ENCODE measurements at regions not wholly inside any gene's neighbourhood (a gene's known extent, or its start where the extent isn't known, plus 50 kb on each side); places are given as distances from the start of the nearest gene placed in this dataset.

GRCh38 chr2:240298803-240299709 is 136.4 kb upstream of the GPC1 start:
- no peak for DNase-seq (ENCODE audit: low read depth)
- no peak for TF ChIP-seq CTCF (IDR thresholded peaks at IDR 0.05; ENCODE audit: low read depth, low read length, missing control alignments)
- H3K4me3 ChIP-seq (ENCODE audit: low read depth, low read length): no peak overlapping the region

GRCh38 chr2:240299710-240300068 is 135.8 kb upstream of the GPC1 start:
- no peak for TF ChIP-seq CTCF (IDR thresholded peaks at IDR 0.05; ENCODE audit: low read depth, low read length, missing control alignments)
- no peak for DNase-seq (ENCODE audit: low read depth)
- H3K4me3 ChIP-seq (ENCODE audit: low read depth, low read length): no peak overlapping the region

DNA sequence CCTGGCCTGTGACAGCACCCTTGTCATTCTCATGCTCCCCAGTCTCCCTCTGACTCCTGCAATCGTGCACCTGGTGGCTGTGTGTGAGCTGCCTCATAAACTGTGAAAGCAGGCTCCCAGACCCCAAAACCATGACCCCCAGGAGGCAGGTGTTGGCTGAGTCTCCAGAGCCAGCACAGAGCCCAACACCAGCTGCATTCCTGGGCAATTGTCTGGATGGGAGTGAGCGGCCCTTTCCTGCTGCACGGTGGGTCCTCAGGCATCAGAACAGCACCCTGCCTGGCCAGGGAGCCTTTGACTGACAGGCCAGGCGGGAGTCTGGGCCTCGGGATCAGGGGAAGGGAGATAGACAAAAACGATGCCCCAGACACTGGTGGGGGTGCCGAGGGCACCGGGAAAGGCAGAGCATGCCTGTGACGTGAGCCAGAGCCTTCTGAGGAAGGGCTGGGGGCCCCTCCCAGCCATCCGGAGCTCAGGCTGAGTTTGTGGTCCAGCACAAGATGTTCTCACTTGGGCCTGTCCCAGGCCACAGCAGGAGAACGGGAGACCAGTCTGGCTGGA is 135.1 kb upstream of the GPC1 start:
- no peak for DNase-seq (ENCODE audit: low read depth)
- no peak overlapping the region for H3K4me3 ChIP-seq (ENCODE audit: low read depth, low read length)

GRCh38 chr2:240300840-240301239 is 134.6 kb upstream of the GPC1 start:
- DNase-seq (ENCODE audit: low read depth): no peak

More for the DNA sequence above, 135.1 kb upstream of the GPC1 start:
- no peak for TF ChIP-seq CTCF (IDR thresholded peaks at IDR 0.05; ENCODE audit: low read depth, low read length, missing control alignments)

DNA sequence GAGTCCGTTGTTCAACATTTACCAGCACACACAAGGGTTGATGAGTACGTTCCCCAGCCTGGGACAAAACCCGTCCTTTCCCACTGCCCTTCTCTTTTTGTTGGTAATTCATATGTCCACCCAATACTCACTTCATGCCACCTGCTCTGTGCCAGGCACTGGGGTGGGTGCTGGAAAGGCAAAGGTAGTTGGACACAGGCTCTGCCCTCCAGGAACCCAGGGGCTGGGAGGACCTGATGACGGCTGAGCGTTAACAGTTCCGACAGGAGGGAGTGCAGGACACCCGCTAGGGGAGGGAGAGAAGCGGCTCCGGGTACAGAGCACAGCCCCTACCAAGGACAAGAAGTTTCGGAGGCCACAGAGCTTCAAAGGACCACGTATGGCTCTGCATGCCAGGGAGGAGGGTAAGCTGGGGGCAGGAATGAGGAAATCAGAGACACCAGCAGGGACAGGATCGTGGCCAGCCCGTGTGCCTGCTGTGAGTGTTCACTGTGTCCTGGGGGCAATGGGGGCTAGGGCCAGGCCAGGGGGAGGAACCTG is 134.1 kb upstream of the GPC1 start:
- DNase-seq (ENCODE audit: low read depth): no peak
- no peak overlapping the region for H3K4me3 ChIP-seq (ENCODE audit: low read depth, low read length)
- no peak for TF ChIP-seq CTCF (IDR thresholded peaks at IDR 0.05; ENCODE audit: low read depth, low read length, missing control alignments)

More at GRCh38 chr2:240300840-240301239, 134.6 kb upstream of the GPC1 start:
- no peak overlapping the region for H3K4me3 ChIP-seq (ENCODE audit: low read depth, low read length)
- no peak for TF ChIP-seq CTCF (IDR thresholded peaks at IDR 0.05; ENCODE audit: low read depth, low read length, missing control alignments)

DNA sequence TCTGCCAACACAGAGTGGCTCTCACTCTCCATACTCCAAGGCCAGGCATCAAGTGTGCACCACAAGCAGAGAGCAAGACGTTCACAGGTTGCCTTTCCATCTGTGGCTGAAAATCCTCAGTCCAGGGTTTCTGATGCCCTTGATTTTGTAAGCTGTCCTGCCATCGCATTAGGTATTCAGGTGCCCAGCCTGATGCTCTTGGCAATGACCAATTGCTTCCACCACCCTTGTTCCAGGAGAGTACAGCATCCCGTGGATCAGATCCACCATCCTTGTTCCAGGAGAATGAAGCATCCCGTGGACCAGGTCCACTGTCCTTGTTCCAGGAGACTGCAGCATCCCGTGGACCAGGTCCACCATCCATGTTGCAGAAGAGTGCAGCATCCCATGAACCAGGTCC is 133.4 kb upstream of the GPC1 start:
- DNase-seq (ENCODE audit: low read depth): no peak
- no peak for TF ChIP-seq CTCF (IDR thresholded peaks at IDR 0.05; ENCODE audit: low read depth, low read length, missing control alignments)
- no peak overlapping the region for H3K4me3 ChIP-seq (ENCODE audit: low read depth, low read length)
